ENCODE measurements at regions not wholly inside any gene's neighbourhood (a gene's known extent, or its start where the extent isn't known, plus 50 kb on each side); places are given as distances from the start of the nearest gene placed in this dataset.

DNA sequence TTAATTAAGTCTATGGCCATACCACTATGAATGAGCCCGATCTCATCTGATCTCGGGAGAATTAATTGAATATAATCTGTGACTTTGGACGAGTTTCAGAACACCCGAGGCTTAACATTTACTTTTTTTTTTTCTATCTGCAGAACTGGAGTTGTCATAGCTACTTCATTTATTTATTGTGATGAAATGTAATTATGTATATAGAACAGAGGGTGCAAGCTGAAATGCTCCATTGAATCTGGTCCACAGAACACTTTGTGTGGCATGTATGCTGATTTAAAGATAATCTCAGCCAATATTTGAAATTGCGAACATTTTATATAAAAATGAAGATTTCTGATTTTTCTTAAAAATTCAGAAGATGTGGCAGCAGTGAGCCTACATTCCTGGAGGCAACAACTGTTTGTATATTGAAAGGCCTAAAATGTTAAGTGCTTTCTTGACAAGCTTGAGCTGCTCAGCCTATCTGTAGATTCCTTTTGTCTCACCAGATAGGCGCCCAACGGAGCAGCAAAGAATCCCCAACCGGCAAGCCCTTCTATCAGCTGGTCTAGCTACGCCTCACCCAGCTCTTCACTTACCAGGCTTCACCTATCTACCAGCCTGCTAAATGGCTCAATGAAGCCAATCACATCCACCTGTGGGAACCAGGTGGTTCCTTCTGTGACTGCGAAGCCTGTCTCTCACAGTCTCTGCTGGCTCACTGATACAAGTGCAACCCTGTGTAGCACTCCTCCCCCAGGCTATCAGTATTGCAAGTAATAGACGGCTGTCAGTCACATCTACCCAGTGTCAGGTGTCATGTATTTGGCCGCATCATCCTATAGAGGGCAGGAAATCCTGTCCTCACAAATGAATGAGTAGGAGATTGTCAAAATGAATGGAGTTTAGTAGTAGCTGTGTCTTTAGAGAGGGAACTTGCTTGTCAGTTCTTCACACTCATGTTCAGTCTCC lies 170.6 kb upstream of the MRPS30 start:
- no peak overlapping the region for H3K27ac Mint-ChIP-seq
- Histone ChIP-seq H3K9me3 (ENCODE audit: control extremely low read depth in 1 of 3, control insufficient read depth in 2 of 3, insufficient read depth in 1 of 3, low read length in 2 of 3) (peaks cover 0 to 19% (median 3%) of the 10 kb centered on the region in 3 donors), H3K36me3 (replicated peaks in 1 of 2; ENCODE audit: control extremely low read depth in 1 of 2, control insufficient read depth in 1 of 2, extremely low read depth in 1 of 2, insufficient read depth in 2 of 2, low read length in 1 of 2) (no peaks in the 10 kb centered on the region), H3K27ac (ENCODE audit: low read length in 2 of 2) (no peak overlapping the region), H2AFZ (ENCODE audit: insufficient read depth, low read depth, low read length, poor library complexity, severe bottlenecking) (no peak overlapping the region), H3K79me2 (ENCODE audit: control insufficient read depth, insufficient read depth, low read length) (no peaks in the 10 kb centered on the region), H4K20me1 (ENCODE audit: control insufficient read depth, insufficient read depth, low read length, poor library complexity, severe bottlenecking) (no peaks in the 10 kb centered on the region), H3K4me1 (ENCODE audit: control insufficient read depth in 2 of 2, insufficient read depth in 2 of 2, low read length in 2 of 2) (no peaks in the 10 kb centered on the region), H3K9ac (ENCODE audit: low read length) (no peak overlapping the region), H3K4me2 (replicated peaks; ENCODE audit: low read depth, low read length, poor library complexity, severe bottlenecking) (no peak overlapping the region), H3K27me3 (replicated peaks in 1 of 4; ENCODE audit: control extremely low read depth in 1 of 4, control insufficient read depth in 3 of 4, insufficient read depth in 4 of 4, low read length in 3 of 4) (no peaks in the 10 kb centered on the region), H3K4me3 (ENCODE audit: control extremely low read depth in 1 of 5, extremely low read depth in 1 of 5, insufficient read depth in 1 of 5, low read depth in 2 of 5, low read length in 4 of 5) (no peak overlapping the region)
- no peaks in the 10 kb centered on the region for H3K27me3 Mint-ChIP-seq
- H3K9me3 Mint-ChIP-seq (ENCODE audit: insufficient read depth): no peaks in the 10 kb centered on the region
- ATAC-seq (ENCODE audit: low read depth) (no peak), DNase-seq (no peak)
- TF ChIP-seq, protein P1, sequence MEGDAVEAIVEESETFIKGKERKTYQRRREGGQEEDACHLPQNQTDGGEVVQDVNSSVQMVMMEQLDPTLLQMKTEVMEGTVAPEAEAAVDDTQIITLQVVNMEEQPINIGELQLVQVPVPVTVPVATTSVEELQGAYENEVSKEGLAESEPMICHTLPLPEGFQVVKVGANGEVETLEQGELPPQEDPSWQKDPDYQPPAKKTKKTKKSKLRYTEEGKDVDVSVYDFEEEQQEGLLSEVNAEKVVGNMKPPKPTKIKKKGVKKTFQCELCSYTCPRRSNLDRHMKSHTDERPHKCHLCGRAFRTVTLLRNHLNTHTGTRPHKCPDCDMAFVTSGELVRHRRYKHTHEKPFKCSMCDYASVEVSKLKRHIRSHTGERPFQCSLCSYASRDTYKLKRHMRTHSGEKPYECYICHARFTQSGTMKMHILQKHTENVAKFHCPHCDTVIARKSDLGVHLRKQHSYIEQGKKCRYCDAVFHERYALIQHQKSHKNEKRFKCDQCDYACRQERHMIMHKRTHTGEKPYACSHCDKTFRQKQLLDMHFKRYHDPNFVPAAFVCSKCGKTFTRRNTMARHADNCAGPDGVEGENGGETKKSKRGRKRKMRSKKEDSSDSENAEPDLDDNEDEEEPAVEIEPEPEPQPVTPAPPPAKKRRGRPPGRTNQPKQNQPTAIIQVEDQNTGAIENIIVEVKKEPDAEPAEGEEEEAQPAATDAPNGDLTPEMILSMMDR (IDR thresholded peaks at IDR 0.05): no peak
- no peak for TF ChIP-seq EZH2 (IDR thresholded peaks at IDR 0.05; ENCODE audit: borderline replicate concordance, insufficient read depth, low read depth, low read length, poor library complexity, severe bottlenecking)
- H3K4me1 Mint-ChIP-seq: no peaks in the 10 kb centered on the region
- intact Hi-C loops (cut with micrococcal nuclease): no loop called here
- CTCF ChIA-PET: interaction anchor here (0.7 kb wide), 1 partner anchor 10 kb away, joined by 3 read pairs; no protein-coding TSS in a partner anchor
- H3K4me3 Mint-ChIP-seq: no peak overlapping the region
- 90% methylated on average over 7 of the region's 12 CpGs for WGBS (ENCODE audit: insufficient coverage)
- POLR2A ChIA-PET: no interaction called here

DNA sequence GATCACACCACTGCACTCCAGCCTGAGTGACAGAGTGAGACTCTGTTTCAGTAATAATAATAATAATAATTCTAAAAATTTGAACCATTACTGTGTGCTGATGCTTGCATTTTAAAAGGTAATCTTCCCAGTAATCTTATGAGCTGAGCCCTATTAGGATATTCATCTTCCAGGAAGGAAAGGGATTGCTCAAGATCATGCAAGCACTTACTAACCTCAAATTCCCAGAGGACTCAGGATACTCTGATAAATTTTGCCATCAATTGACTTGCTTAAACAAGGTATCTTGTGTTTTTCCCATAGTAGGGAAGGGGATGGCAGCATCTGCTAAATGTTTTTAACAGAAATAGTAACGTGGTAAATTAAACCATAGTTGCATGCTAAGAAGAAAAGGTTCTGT lies 176.4 kb upstream of the MRPS30 start:
- H3K27me3 Mint-ChIP-seq: no peaks in the 10 kb centered on the region
- no peak overlapping the region for H3K27ac Mint-ChIP-seq
- Histone ChIP-seq H3K4me3 (ENCODE audit: control extremely low read depth in 1 of 5, extremely low read depth in 1 of 5, insufficient read depth in 1 of 5, low read depth in 2 of 5, low read length in 4 of 5) (no peak overlapping the region), H3K27me3 (replicated peaks in 1 of 4; ENCODE audit: control extremely low read depth in 1 of 4, control insufficient read depth in 3 of 4, insufficient read depth in 4 of 4, low read length in 3 of 4) (no peaks in the 10 kb centered on the region), H3K27ac (ENCODE audit: low read length in 2 of 2) (no peak overlapping the region), H3K9ac (ENCODE audit: low read length) (no peak overlapping the region), H3K9me3 (ENCODE audit: control extremely low read depth in 1 of 3, control insufficient read depth in 2 of 3, insufficient read depth in 1 of 3, low read length in 2 of 3) (peaks cover 0 to 4% (median 3%) of the 10 kb centered on the region in 3 donors), H3K4me1 (ENCODE audit: control insufficient read depth in 2 of 2, insufficient read depth in 2 of 2, low read length in 2 of 2) (no peaks in the 10 kb centered on the region), H2AFZ (ENCODE audit: insufficient read depth, low read depth, low read length, poor library complexity, severe bottlenecking) (no peak overlapping the region), H4K20me1 (ENCODE audit: control insufficient read depth, insufficient read depth, low read length, poor library complexity, severe bottlenecking) (no peaks in the 10 kb centered on the region), H3K79me2 (ENCODE audit: control insufficient read depth, insufficient read depth, low read length) (no peaks in the 10 kb centered on the region), H3K4me2 (replicated peaks; ENCODE audit: low read depth, low read length, poor library complexity, severe bottlenecking) (no peak overlapping the region), H3K36me3 (replicated peaks in 1 of 2; ENCODE audit: control extremely low read depth in 1 of 2, control insufficient read depth in 1 of 2, extremely low read depth in 1 of 2, insufficient read depth in 2 of 2, low read length in 1 of 2) (no peaks in the 10 kb centered on the region)
- intact Hi-C loops (cut with micrococcal nuclease): no loop called here
- TF ChIP-seq EZH2 (IDR thresholded peaks at IDR 0.05; ENCODE audit: borderline replicate concordance, insufficient read depth, low read depth, low read length, poor library complexity, severe bottlenecking): no peak
- TF ChIP-seq, protein P1 (IDR thresholded peaks at IDR 0.05): no peak
- DNase-seq (no peak), ATAC-seq (ENCODE audit: low read depth) (no peak)
- ChIA-PET POLR2A (no interaction called here), CTCF (no interaction called here)
- WGBS (ENCODE audit: insufficient coverage): no CpG with 5 or more reads among the region's 1 CpG
- H3K9me3 Mint-ChIP-seq (ENCODE audit: insufficient read depth): no peaks in the 10 kb centered on the region
- H3K4me1 Mint-ChIP-seq: no peaks in the 10 kb centered on the region
- no peak overlapping the region for H3K4me3 Mint-ChIP-seq
